Inflammatory macrophage (primary cell): ENCODE measurements at regions not wholly inside any gene's neighbourhood (a gene's known extent, or its start where the extent isn't known, plus 50 kb on each side); places are given as distances from the start of the nearest gene placed in this dataset.
A peak's percentile ranks its signal among the peaks of the same experiment; 100 is the strongest.

Source experiments
- DNase-seq, 2 donors: peaks; one replicate each; pipeline ENCODE4 v3.0.0-alpha.2; 2020 to 2022

GRCh38 chr11:70710601-70711000, 312.3 kb downstream of the CTTN start:
- no peak for DNase-seq

GRCh38 chr11:70711095-70711910, 313.0 kb downstream of the CTTN start:
- DNase-seq: no peak

GRCh38 chr11:70711911-70712185, 313.5 kb downstream of the CTTN start:
- DNase-seq: no peak

- DNase-seq: peak; percentile 1 to 7
Observed at GRCh38 chr11:70712471-70712870, 314.1 kb downstream of the CTTN start.

GRCh38 chr11:70713086-70713835, 314.9 kb downstream of the CTTN start:
- DNase-seq: no peak

- no peak for DNase-seq
Observed at GRCh38 chr11:70713988-70714665, 315.8 kb downstream of the CTTN start.

- DNase-seq: no peak
Observed at GRCh38 chr11:70715166-70715951, 317.0 kb downstream of the CTTN start.

GRCh38 chr11:70716216-70716615, 317.9 kb downstream of the CTTN start:
- DNase-seq: no peak

GRCh38 chr11:70716986-70717775, 318.9 kb downstream of the CTTN start:
- no peak for DNase-seq

GRCh38 chr11:70717936-70718595, 319.7 kb downstream of the CTTN start:
- DNase-seq: no peak

GRCh38 chr11:70719516-70719915, 321.2 kb downstream of the CTTN start:
- no peak for DNase-seq

GRCh38 chr11:70720281-70720680, 322.0 kb downstream of the CTTN start:
- DNase-seq: no peak

GRCh38 chr11:70721006-70721405, 322.7 kb downstream of the CTTN start:
- no peak for DNase-seq

GRCh38 chr11:70725278-70725677, 326.9 kb downstream of the CTTN start:
- no peak for DNase-seq

GRCh38 chr11:70725739-70726138, 327.4 kb downstream of the CTTN start:
- DNase-seq: no peak

- no peak for DNase-seq
Observed at GRCh38 chr11:70727021-70727420, 328.7 kb downstream of the CTTN start.

- DNase-seq: no peak
Observed at GRCh38 chr11:70727899-70728620, 329.7 kb downstream of the CTTN start.

- DNase-seq: no peak
Observed at GRCh38 chr11:70729949-70730348, 331.6 kb downstream of the CTTN start.

- DNase-seq: no peak
Observed at GRCh38 chr11:70730411-70730810, 332.1 kb downstream of the CTTN start.

- DNase-seq: no peak
Observed at GRCh38 chr11:70731271-70732022, 333.1 kb downstream of the CTTN start.
